OCI-LY1 (cell line): ENCODE measurements at regions not wholly inside any gene's neighbourhood (a gene's known extent, or its start where the extent isn't known, plus 50 kb on each side); places are given as distances from the start of the nearest gene placed in this dataset.

Source experiments
- H2AFZ ChIP-seq: fragments of 200-600 bp; sonication (generic), shearing (Covaris generic); 2 replicates; pipeline ENCODE4 v1.6.0; 2014; ENCODE audit warnings: antibody characterized with exemption, mild to moderate bottlenecking, low read length
- H3F3A ChIP-seq: fragments of 200-600 bp; sonication (generic), shearing (Covaris generic); 2 replicates; pipeline ENCODE4 v1.6.0; 2014; ENCODE audit warnings: mild to moderate bottlenecking, antibody characterized with exemption, low read length, moderate library complexity; ENCODE audit not compliant: insufficient read depth
- H3K27ac ChIP-seq: fragments of 200-600 bp; sonication (generic); 2 replicates; pipeline ENCODE4 v1.5.1; 2014; ENCODE audit warnings: low read length, mixed run types, mild to moderate bottlenecking, low read depth; ENCODE audit not compliant: poor library complexity, severe bottlenecking
- H3K27me3 ChIP-seq: fragments of 200-600 bp; sonication (generic); 2 replicates; pipeline ENCODE4 v1.6.0; 2014; ENCODE audit warnings: antibody characterized with exemption, mild to moderate bottlenecking, low read length, moderate library complexity; ENCODE audit not compliant: insufficient read depth
- H3K36me3 ChIP-seq: fragments of 200-600 bp; sonication (generic); 2 replicates; pipeline ENCODE4 v1.6.1; 2014; ENCODE audit warnings: mild to moderate bottlenecking, antibody characterized with exemption, low read length, moderate library complexity, mixed read lengths; ENCODE audit not compliant: insufficient read depth
- H3K4me1 ChIP-seq: fragments of 200-600 bp; sonication (generic); 2 replicates; pipeline ENCODE4 v1.5.1; 2014; ENCODE audit warnings: mild to moderate bottlenecking, low read length, moderate library complexity; ENCODE audit not compliant: insufficient read depth, severe bottlenecking
- H3K4me2 ChIP-seq: fragments of 200-600 bp; sonication (generic), shearing (Covaris generic); 2 replicates; pipeline ENCODE4 v1.6.1; 2014; ENCODE audit warnings: low read length
- H3K4me3 ChIP-seq: fragments of 200-600 bp; sonication (generic); 2 replicates; pipeline ENCODE4 v1.5.1; 2014; ENCODE audit warnings: low read length, low read depth, mild to moderate bottlenecking, mixed read lengths; ENCODE audit not compliant: poor library complexity, severe bottlenecking
- H3K79me2 ChIP-seq: fragments of 200-600 bp; shearing (Covaris generic); 2 replicates; pipeline ENCODE4 v1.6.1; 2016; ENCODE audit warnings: mixed run types, low read length, mixed read lengths; ENCODE audit not compliant: insufficient read depth
- H3K9ac ChIP-seq: fragments of 200-600 bp; sonication (generic), shearing (Covaris generic); 2 replicates; pipeline ENCODE4 v1.6.1; 2014; ENCODE audit warnings: mild to moderate bottlenecking, low read length, mixed read lengths
- H3K9me2 ChIP-seq: fragments of 200-600 bp; sonication (generic), shearing (Covaris generic); 2 replicates; pipeline ENCODE4 v1.6.1; 2014; ENCODE audit warnings: low read depth, mild to moderate bottlenecking, low read length, mixed read lengths
- H3K9me3 ChIP-seq: fragments of 200-600 bp; shearing (Covaris generic); 2 replicates; pipeline ENCODE4 v1.6.1; 2014; ENCODE audit warnings: low read length, mixed read lengths
- H4K20me1 ChIP-seq: fragments of 200-600 bp; sonication (generic), shearing (Covaris generic); 2 replicates; pipeline ENCODE4 v1.6.0; 2016; ENCODE audit warnings: mild to moderate bottlenecking, low read length; ENCODE audit not compliant: insufficient read depth
- CTCF ChIP-seq: fragments of 200-600 bp; sonication (generic), shearing (Covaris generic); IDR thresholded peaks from 2 replicates; pipeline ENCODE4 v1.5.1; 2017; ENCODE audit warnings: mild to moderate bottlenecking, antibody characterized with exemption, low read length, moderate library complexity, mixed read lengths
- EZH2 ChIP-seq: fragments of 200-600 bp; sonication (generic), shearing (Covaris generic); IDR thresholded peaks from 2 replicates; pipeline ENCODE4 v1.8.0; 2017; ENCODE audit warnings: borderline replicate concordance, mixed run types, mild to moderate bottlenecking, antibody characterized with exemption, low read length, moderate library complexity, mixed read lengths

DNA sequence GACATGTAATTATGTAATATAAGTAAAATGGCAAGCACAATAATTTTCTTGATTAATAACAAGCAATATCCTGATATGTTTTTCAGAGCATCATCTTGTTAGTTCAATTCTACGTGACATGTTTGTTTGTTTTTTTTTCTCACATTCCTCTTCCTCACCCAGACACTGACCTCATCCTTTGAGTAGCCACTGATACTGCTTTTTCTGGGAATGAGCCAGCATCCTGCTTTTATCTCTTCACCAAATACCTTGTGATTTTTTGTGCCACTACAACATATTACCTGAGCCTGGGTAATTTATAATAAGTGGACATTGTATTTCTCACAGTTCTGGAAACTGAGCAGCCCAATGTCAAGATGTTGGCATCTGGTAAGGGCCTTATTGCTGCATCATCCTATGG is 484.0 kb downstream of the NAF1 start:
- no peaks in the 10 kb centered on the region for H3K27me3 ChIP-seq
- no peaks in the 10 kb centered on the region for H3K79me2 ChIP-seq
- H3K4me2 ChIP-seq = no peak overlapping the region
- H3K9me3 ChIP-seq = no peaks in the 10 kb centered on the region
- H4K20me1 ChIP-seq = no peaks in the 10 kb centered on the region
- H2AFZ ChIP-seq = no peak overlapping the region
- TF ChIP-seq CTCF (no peak), EZH2 (no peak)
- H3K4me1 ChIP-seq = no peaks in the 10 kb centered on the region
- no peak overlapping the region for H3K9ac ChIP-seq
- H3K36me3 ChIP-seq = no peaks in the 10 kb centered on the region
- no peak overlapping the region for H3K27ac ChIP-seq
- H3F3A ChIP-seq = no peaks in the 10 kb centered on the region
- no peak overlapping the region for H3K4me3 ChIP-seq
- H3K9me2 ChIP-seq = no peaks in the 10 kb centered on the region

GRCh38 chr4:162681212-162681611 is 485.5 kb downstream of the NAF1 start:
- Histone ChIP-seq H3K36me3 (no peaks in the 10 kb centered on the region), H3K9me3 (no peaks in the 10 kb centered on the region), H3K4me3 (no peak overlapping the region), H3K9me2 (no peaks in the 10 kb centered on the region), H3K4me1 (no peaks in the 10 kb centered on the region), H3F3A (no peaks in the 10 kb centered on the region), H2AFZ (no peak overlapping the region), H4K20me1 (no peaks in the 10 kb centered on the region), H3K27me3 (no peaks in the 10 kb centered on the region), H3K27ac (no peak overlapping the region), H3K9ac (no peak overlapping the region), H3K4me2 (no peak overlapping the region), H3K79me2 (no peaks in the 10 kb centered on the region)
- TF ChIP-seq EZH2 (no peak), CTCF (no peak)

DNA sequence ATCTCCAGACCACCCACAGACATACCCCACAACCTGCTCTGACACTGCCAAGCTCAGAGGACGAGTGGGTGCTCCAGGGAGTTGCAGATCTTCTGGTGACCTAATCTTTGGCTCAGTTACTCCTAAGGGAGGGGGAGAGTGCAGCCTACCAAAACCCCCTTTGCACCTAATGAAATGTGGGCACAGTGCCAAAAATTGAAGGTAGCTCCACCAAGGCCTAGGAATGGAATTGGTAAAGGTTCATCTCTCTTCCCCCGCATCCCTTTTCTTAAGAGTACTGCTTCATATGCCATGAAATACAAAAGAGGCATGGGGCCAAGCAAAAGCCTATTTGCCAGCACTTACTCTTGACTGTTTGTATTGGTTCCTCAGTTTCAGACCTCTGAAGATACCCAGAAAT is 491.0 kb downstream of the NAF1 start:
- Histone ChIP-seq H3K27ac (no peak overlapping the region), H4K20me1 (no peaks in the 10 kb centered on the region), H3K9me3 (no peaks in the 10 kb centered on the region), H3K9ac (no peak overlapping the region), H3K4me1 (no peaks in the 10 kb centered on the region), H3K36me3 (no peaks in the 10 kb centered on the region), H3K27me3 (no peaks in the 10 kb centered on the region), H3K9me2 (no peaks in the 10 kb centered on the region), H3F3A (no peaks in the 10 kb centered on the region), H3K4me2 (no peak overlapping the region), H2AFZ (no peak overlapping the region), H3K4me3 (no peak overlapping the region), H3K79me2 (no peaks in the 10 kb centered on the region)
- no peak for TF ChIP-seq EZH2
- no peak for TF ChIP-seq CTCF
